Neuronal stem cell (in vitro differentiated cells): ENCODE measurements at regions not wholly inside any gene's neighbourhood (a gene's known extent, or its start where the extent isn't known, plus 50 kb on each side); places are given as distances from the start of the nearest gene placed in this dataset.

Experiments
- DNase-seq: peaks from one replicate; pipeline ENCODE4 v3.0.0-alpha.2; 2013; ENCODE audit warnings: low spot score
- H2AFZ ChIP-seq: one replicate; pipeline ENCODE4 v1.6.1; 2013; ENCODE audit warnings: mild to moderate bottlenecking, low read length, inconsistent platforms
- H2AK5ac ChIP-seq: 2 replicates; pipeline ENCODE4 v1.6.1; 2013; ENCODE audit warnings: low read depth, mild to moderate bottlenecking, inconsistent platforms, low read length, moderate library complexity, mixed read lengths
- H2BK120ac ChIP-seq: 2 replicates; pipeline ENCODE4 v1.6.1; 2013; ENCODE audit warnings: low read depth, mild to moderate bottlenecking, inconsistent platforms, low read length, moderate library complexity, mixed read lengths
- H2BK12ac ChIP-seq: one replicate; pipeline ENCODE4 v1.6.1; 2013; ENCODE audit warnings: low read length, inconsistent platforms
- H2BK15ac ChIP-seq: 2 replicates; pipeline ENCODE4 v1.6.1; 2013; ENCODE audit warnings: mild to moderate bottlenecking, low read length, inconsistent platforms, mixed read lengths
- H2BK5ac ChIP-seq: one replicate; pipeline ENCODE4 v1.6.1; 2013; ENCODE audit warnings: inconsistent platforms, mild to moderate bottlenecking, low read length, moderate library complexity
- H3K14ac ChIP-seq: one replicate; pipeline ENCODE4 v1.6.1; 2013; ENCODE audit warnings: low read length, inconsistent platforms
- H3K18ac ChIP-seq: 2 replicates; pipeline ENCODE4 v1.6.1; 2013; ENCODE audit warnings: low read length, inconsistent platforms
- H3K23ac ChIP-seq: 2 replicates; pipeline ENCODE4 v1.6.1; 2013; ENCODE audit warnings: low read depth, mild to moderate bottlenecking, mixed read lengths, low read length, inconsistent platforms; ENCODE audit not compliant: poor library complexity
- H3K27ac ChIP-seq: replicated peaks from 3 replicates; pipeline ENCODE4 v1.5.1; 2013; ENCODE audit warnings: low read length, inconsistent platforms
- H3K27me3 ChIP-seq, 3 experiments: 2 replicates each; pipeline ENCODE4 v1.6.1; 2013; ENCODE audit warnings: low read length in 3 of 3, mild to moderate bottlenecking in 2 of 3, inconsistent platforms in 1 of 3, low read depth in 1 of 3, mixed read lengths in 1 of 3, moderate library complexity in 1 of 3; ENCODE audit not compliant: control insufficient read depth in 3 of 3, insufficient read depth in 3 of 3
- H3K36me3 ChIP-seq, 2 donors: replicated peaks in 1 of 2; 2 replicates each; pipeline ENCODE4 v1.6.1; 2013; ENCODE audit warnings: low read length in 2 of 2; ENCODE audit not compliant: control insufficient read depth in 2 of 2, insufficient read depth in 2 of 2
- H3K4ac ChIP-seq: 2 replicates; pipeline ENCODE4 v1.6.1; 2013; ENCODE audit warnings: inconsistent platforms, mild to moderate bottlenecking, low read length, moderate library complexity
- H3K4me1 ChIP-seq, 2 donors: 1 replicate in 1 of 2; 2 replicates in 1 of 2; pipeline ENCODE4 v1.6.1; 2013; ENCODE audit warnings: low read length in 2 of 2, low read depth in 1 of 2; ENCODE audit not compliant: control insufficient read depth in 2 of 2, insufficient read depth in 1 of 2
- H3K4me2 ChIP-seq: one replicate; pipeline ENCODE4 v1.6.1; 2013; ENCODE audit warnings: mild to moderate bottlenecking, low read length, inconsistent platforms; ENCODE audit not compliant: insufficient read depth, poor library complexity, severe bottlenecking
- H3K4me3 ChIP-seq, 2 donors: 2 replicates each; pipeline ENCODE4 v1.5.1; 2013; ENCODE audit warnings: low read length in 2 of 2, mild to moderate bottlenecking in 2 of 2, inconsistent platforms in 1 of 2, moderate library complexity in 1 of 2
- H3K79me1 ChIP-seq: one replicate; pipeline ENCODE4 v1.6.1; 2013; ENCODE audit warnings: low read depth, mild to moderate bottlenecking, inconsistent platforms, low read length, moderate library complexity
- H3K9ac ChIP-seq: one replicate; pipeline ENCODE4 v1.6.1; 2013; ENCODE audit warnings: mild to moderate bottlenecking, low read depth, low read length, inconsistent platforms; ENCODE audit not compliant: poor library complexity
- H3K9me3 ChIP-seq, 2 donors: replicated peaks in 1 of 2; 2 replicates each; pipeline versions ENCODE3 to v1.6.1; 2013; ENCODE audit warnings: low read length in 2 of 2, mild to moderate bottlenecking in 2 of 2, inconsistent platforms in 1 of 2, low read depth in 1 of 2, mixed read lengths in 1 of 2, moderate library complexity in 1 of 2; ENCODE audit not compliant: control insufficient read depth in 2 of 2, insufficient read depth in 1 of 2
- H4K8ac ChIP-seq: one replicate; pipeline ENCODE4 v1.6.1; 2013; ENCODE audit warnings: low read depth, mild to moderate bottlenecking, inconsistent platforms, low read length, moderate library complexity
- H4K91ac ChIP-seq: one replicate; pipeline ENCODE4 v1.6.1; 2013; ENCODE audit warnings: low read length, low read depth, mild to moderate bottlenecking, inconsistent platforms; ENCODE audit not compliant: poor library complexity
- WGBS, 2 donors: extraction: QIAGEN DNeasy Blood & Tissue Kit; methylation state at CpG; one replicate each; pipeline ENCODE4 v1.1.7; 2013; ENCODE audit warnings: missing lambda C conversion rate in 2 of 2, mixed read lengths in 1 of 2; ENCODE audit not compliant: insufficient read length in 2 of 2, insufficient replicate concordance in 1 of 2; ENCODE audit errors: extremely low coverage in 2 of 2; 5-methylcytosine and 5-hydroxymethylcytosine counted together

GRCh38 chr14:26385310-26385709 is 212.5 kb downstream of the NOVA1 start:
- no peak overlapping the region for H3K18ac ChIP-seq
- H2AFZ ChIP-seq, result no peak overlapping the region
- no peak overlapping the region for H2BK15ac ChIP-seq
- no peak overlapping the region for H2BK5ac ChIP-seq
- no peak overlapping the region for H2AK5ac ChIP-seq
- no peak overlapping the region for H4K8ac ChIP-seq
- DNase-seq, result no peak
- H3K27me3 ChIP-seq, result no peaks in the 10 kb centered on the region
- no peaks in the 10 kb centered on the region for H3K9me3 ChIP-seq
- H3K79me1 ChIP-seq, result no peaks in the 10 kb centered on the region
- H3K23ac ChIP-seq, result no peak overlapping the region
- no peak overlapping the region for H3K27ac ChIP-seq
- peaks cover 0 to 18% of the 10 kb centered on the region in 2 donors for H3K4me1 ChIP-seq
- no CpG with 5 or more reads among the region's 3 CpGs for WGBS, 2 donors
- H3K9ac ChIP-seq, result no peak overlapping the region
- no peak overlapping the region for H3K4ac ChIP-seq
- no peaks in the 10 kb centered on the region for H3K36me3 ChIP-seq
- no peak overlapping the region for H2BK12ac ChIP-seq
- H4K91ac ChIP-seq, result no peak overlapping the region
- no peak overlapping the region for H2BK120ac ChIP-seq
- H3K4me3 ChIP-seq, result no peak overlapping the region
- no peak overlapping the region for H3K14ac ChIP-seq
- H3K4me2 ChIP-seq, result no peak overlapping the region

DNA sequence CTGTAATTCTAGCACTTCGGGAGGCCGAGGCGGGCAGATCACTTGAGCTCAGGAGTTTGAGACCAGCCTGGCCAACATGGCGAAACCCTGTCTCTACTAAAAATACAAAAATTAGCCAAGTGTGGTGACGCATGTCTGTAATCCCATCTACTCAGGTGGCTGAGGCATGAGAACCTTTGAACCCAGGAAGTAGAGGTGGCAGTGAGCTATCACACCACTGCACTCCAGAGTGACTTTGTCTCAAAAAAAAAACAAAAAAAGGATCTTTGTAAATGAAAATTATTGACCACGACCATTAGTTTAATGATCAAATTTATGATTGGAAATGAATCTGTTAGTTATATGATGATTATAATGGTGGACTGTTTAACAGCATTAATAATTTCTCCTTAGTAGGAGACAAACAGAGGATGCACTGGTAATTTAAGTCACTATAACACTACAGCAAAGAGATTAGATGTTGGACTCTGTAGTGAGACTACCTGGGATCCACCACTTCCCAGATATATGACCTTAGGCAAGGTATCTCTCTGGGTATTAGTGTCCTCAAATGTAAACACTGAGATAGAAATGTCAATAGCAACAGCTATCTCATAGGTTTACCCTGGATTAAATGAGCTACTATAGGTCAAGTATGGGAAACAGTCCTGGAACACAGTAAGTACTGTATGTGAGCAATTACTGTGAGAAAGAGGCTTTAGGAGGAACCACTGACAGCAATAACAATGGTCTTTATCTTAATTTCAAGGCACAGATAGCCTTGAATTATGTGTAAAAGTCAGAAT is 214.7 kb downstream of the NOVA1 start:
- Histone ChIP-seq H3K36me3 (no peaks in the 10 kb centered on the region), H2BK12ac (no peak overlapping the region), H2BK120ac (no peak overlapping the region), H3K4me1 (no peaks in the 10 kb centered on the region), H4K91ac (no peak overlapping the region), H4K8ac (no peak overlapping the region), H3K23ac (no peak overlapping the region), H3K4me3 (no peak overlapping the region), H3K4ac (no peak overlapping the region), H2BK5ac (no peak overlapping the region), H3K18ac (no peak overlapping the region), H3K14ac (no peak overlapping the region), H3K79me1 (no peaks in the 10 kb centered on the region), H3K27ac (no peak overlapping the region), H2AFZ (no peak overlapping the region), H3K9ac (no peak overlapping the region), H3K27me3 (no peaks in the 10 kb centered on the region), H2BK15ac (no peak overlapping the region), H3K4me2 (no peak overlapping the region), H2AK5ac (no peak overlapping the region), H3K9me3 (peaks cover 0 to 9% of the 10 kb centered on the region in 2 donors)
- no peak for DNase-seq
- no CpG with 5 or more reads among the region's 6 CpGs for WGBS, 2 donors

GRCh38 chr14:26381405-26381804 is 216.4 kb downstream of the NOVA1 start:
- H3K14ac ChIP-seq, result no peak overlapping the region
- no peaks in the 10 kb centered on the region for H3K79me1 ChIP-seq
- H3K4me1 ChIP-seq, result no peaks in the 10 kb centered on the region
- H3K23ac ChIP-seq, result no peak overlapping the region
- H4K8ac ChIP-seq, result no peak overlapping the region
- H2BK15ac ChIP-seq, result no peak overlapping the region
- no peak overlapping the region for H2BK5ac ChIP-seq
- no peaks in the 10 kb centered on the region for H3K36me3 ChIP-seq
- DNase-seq, result no peak
- no CpG with 5 or more reads among the region's 2 CpGs for WGBS, 2 donors
- no peak overlapping the region for H3K9ac ChIP-seq
- no peak overlapping the region for H3K4ac ChIP-seq
- no peak overlapping the region for H3K4me2 ChIP-seq
- H3K9me3 ChIP-seq, result peaks cover 0 to 9% of the 10 kb centered on the region in 2 donors
- no peaks in the 10 kb centered on the region for H3K27me3 ChIP-seq
- H2BK120ac ChIP-seq, result no peak overlapping the region
- H3K4me3 ChIP-seq, result no peak overlapping the region
- no peak overlapping the region for H3K18ac ChIP-seq
- H3K27ac ChIP-seq, result no peak overlapping the region
- no peak overlapping the region for H2BK12ac ChIP-seq
- H4K91ac ChIP-seq, result no peak overlapping the region
- no peak overlapping the region for H2AK5ac ChIP-seq
- no peak overlapping the region for H2AFZ ChIP-seq

DNA sequence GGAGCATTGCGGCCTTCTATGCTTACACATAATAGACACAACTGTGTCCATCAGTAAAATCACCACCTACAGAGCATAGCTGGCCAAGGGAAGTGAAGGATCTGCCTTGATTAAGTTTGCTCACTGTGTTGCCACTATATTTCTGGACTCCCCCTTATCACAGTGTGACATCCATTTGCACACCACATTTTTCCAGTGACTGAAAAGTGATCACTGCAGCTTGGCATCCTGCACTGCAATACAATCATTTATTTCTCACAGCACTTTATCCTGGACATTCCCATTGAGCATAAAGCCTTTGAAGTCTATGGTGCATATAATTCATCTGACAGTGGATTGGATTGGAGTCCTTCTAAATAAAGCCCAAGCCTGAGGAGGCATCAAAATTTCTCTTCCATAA is 217.2 kb downstream of the NOVA1 start:
- Histone ChIP-seq H3K9ac (no peak overlapping the region), H2BK12ac (no peak overlapping the region), H3K36me3 (no peaks in the 10 kb centered on the region), H2BK120ac (no peak overlapping the region), H3K4ac (no peak overlapping the region), H3K27me3 (no peaks in the 10 kb centered on the region), H3K23ac (no peak overlapping the region), H2BK15ac (no peak overlapping the region), H2AK5ac (no peak overlapping the region), H3K27ac (no peak overlapping the region), H2AFZ (no peak overlapping the region), H3K4me3 (no peak overlapping the region), H3K9me3 (peaks cover 0 to 9% of the 10 kb centered on the region in 2 donors), H2BK5ac (no peak overlapping the region), H3K4me1 (no peaks in the 10 kb centered on the region), H4K91ac (no peak overlapping the region), H3K18ac (no peak overlapping the region), H4K8ac (no peak overlapping the region), H3K4me2 (no peak overlapping the region), H3K79me1 (no peaks in the 10 kb centered on the region), H3K14ac (no peak overlapping the region)
- no CpG with 5 or more reads among the region's 1 CpG for WGBS, 2 donors
- no peak for DNase-seq
